ENCODE measurements at regions not wholly inside any gene's neighbourhood (a gene's known extent, or its start where the extent isn't known, plus 50 kb on each side); places are given as distances from the start of the nearest gene placed in this dataset.
"Not testable (repeated sequence)": the region's sequence is repeated elsewhere in the genome, so short reads cannot be mapped to it uniquely, and the experiment has no call there.

GRCh38 chr1:222470252-222470805, 77.6 kb downstream of the HHIPL2 start:
- not testable (repeated sequence) for DNase-seq

- peak; percentile 8 for DNase-seq
Observed at GRCh38 chr1:222466150-222466865, 81.6 kb downstream of the HHIPL2 start.

GRCh38 chr1:222465211-222466041, 82.5 kb downstream of the HHIPL2 start:
- DNase-seq, result peak; percentile 91

- DNase-seq, result peak; percentile 87
Observed at GRCh38 chr1:222464841-222465210, 83.1 kb downstream of the HHIPL2 start.

- DNase-seq, result no peak
Observed at GRCh38 chr1:222463059-222463730, 84.7 kb downstream of the HHIPL2 start.

- peak; percentile 69 for DNase-seq
Observed at GRCh38 chr1:222462601-222463000, 85.3 kb downstream of the HHIPL2 start.

- DNase-seq, result no peak
Observed at GRCh38 chr1:222461941-222462340, 86.0 kb downstream of the HHIPL2 start.

- no peak for DNase-seq
Observed at GRCh38 chr1:222459652-222460051, 88.3 kb downstream of the HHIPL2 start.

GRCh38 chr1:222457513-222457912, 90.4 kb downstream of the HHIPL2 start:
- no peak for DNase-seq

GRCh38 chr1:222457084-222457483, 90.8 kb downstream of the HHIPL2 start:
- no peak for DNase-seq

- peak; percentile 79 for DNase-seq
Observed at GRCh38 chr1:222455188-222455879, 92.6 kb downstream of the HHIPL2 start.

GRCh38 chr1:222454782-222455181, 93.1 kb downstream of the HHIPL2 start:
- DNase-seq, result no peak

- DNase-seq, result no peak
Observed at GRCh38 chr1:222454186-222454585, 93.7 kb downstream of the HHIPL2 start.

- DNase-seq, result no peak
Observed at GRCh38 chr1:222452031-222452430, 95.9 kb downstream of the HHIPL2 start.

GRCh38 chr1:222443566-222443965, 104.3 kb downstream of the HHIPL2 start:
- no peak for DNase-seq

GRCh38 chr1:222441066-222441465, 106.8 kb downstream of the HHIPL2 start:
- DNase-seq, result no peak

- no peak for DNase-seq
Observed at GRCh38 chr1:222424826-222425225, 123.1 kb downstream of the HHIPL2 start.

- DNase-seq, result no peak
Observed at GRCh38 chr1:222421380-222421779, 126.5 kb downstream of the HHIPL2 start.

GRCh38 chr1:222420633-222421032, 127.3 kb downstream of the HHIPL2 start:
- no peak for DNase-seq

- no peak for DNase-seq
Observed at GRCh38 chr1:222418654-222419053, 129.2 kb downstream of the HHIPL2 start.

GRCh38 chr1:222417264-222417663, 130.6 kb downstream of the HHIPL2 start:
- DNase-seq, result no peak

GRCh38 chr1:222416001-222416791, 131.7 kb downstream of the HHIPL2 start:
- no peak for DNase-seq

All from hematopoietic multipotent progenitor cell treated with erythropoietin and hydrocortisone succinate and interleukin-3 and kit ligand, for 8 days (in vitro differentiated cells).